ENCODE measurements at regions not wholly inside any gene's neighbourhood (a gene's known extent, or its start where the extent isn't known, plus 50 kb on each side); places are given as distances from the start of the nearest gene placed in this dataset.

DNA sequence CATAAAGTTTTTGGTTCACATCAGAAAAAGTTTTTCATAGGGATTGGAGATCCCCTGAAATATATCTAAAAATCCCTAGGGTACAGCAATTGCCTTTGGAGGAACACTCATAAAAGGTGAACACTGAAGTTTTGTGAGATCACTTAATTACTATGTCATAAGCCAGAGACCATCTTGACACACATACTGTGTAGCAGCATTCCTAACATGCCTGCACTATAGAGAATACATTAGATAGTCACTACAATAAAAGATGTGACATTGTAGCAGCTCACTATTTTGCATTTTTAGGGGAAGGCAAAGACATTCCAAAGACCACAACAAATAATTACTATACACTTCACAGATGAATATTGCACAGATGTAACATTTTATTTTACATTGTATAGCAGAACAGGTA lies 779.9 kb downstream of the KCNT2 start:
- TF ChIP-seq PATZ1 (CRISPR knock-in tag; IDR thresholded peaks at IDR 0.05; ENCODE audit: borderline replicate concordance) (no peak), RARB (CRISPR knock-in tag; IDR thresholded peaks at IDR 0.05) (no peak), TOX (CRISPR knock-in tag; IDR thresholded peaks at IDR 0.05; ENCODE audit: borderline replicate concordance) (no peak), GLIS3 (CRISPR knock-in tag; IDR thresholded peaks at IDR 0.05) (no peak), ZNF565 (CRISPR knock-in tag; conservative IDR thresholded peaks at IDR 0.05; ENCODE audit: low read depth) (no peak), TSHZ2 (CRISPR knock-in tag; IDR thresholded peaks at IDR 0.05) (no peak), CSDC2 (CRISPR knock-in tag; IDR thresholded peaks at IDR 0.05) (no peak)
